Testis (tissue), 2 donors: ENCODE measurements at regions not wholly inside any gene's neighbourhood (a gene's known extent, or its start where the extent isn't known, plus 50 kb on each side); places are given as distances from the start of the nearest gene placed in this dataset.

Experiments used
- DNase-seq: peaks from one replicate; pipeline ENCODE4 v3.0.0-alpha.2; 2019
- H3K27ac ChIP-seq, 2 donors: fragments of 200-600 bp; sonication (generic); one replicate each; pipeline ENCODE4 v1.5.1; 2019
- H3K27me3 ChIP-seq: fragments of 200-600 bp; sonication (generic); one replicate; pipeline ENCODE4 v1.5.1; 2019
- H3K36me3 ChIP-seq: fragments of 200-600 bp; sonication (generic); one replicate; pipeline ENCODE4 v1.5.1; 2017; ENCODE audit warnings: low read depth; ENCODE audit errors: missing control alignments
- H3K4me1 ChIP-seq: fragments of 200-600 bp; sonication (generic); one replicate; pipeline ENCODE4 v1.5.1; 2019
- H3K4me3 ChIP-seq, 2 donors: fragments of 200-600 bp; sonication (generic); one replicate each; pipeline ENCODE4 v1.5.1; 2017 to 2019
- H3K9me3 ChIP-seq: fragments of 200-600 bp; sonication (generic); one replicate; pipeline ENCODE4 v1.5.1; 2017
- POLR2A ChIP-seq: fragments of 450-650 bp; IDR thresholded peaks from one replicate; pipeline ENCODE4 v1.6.1; 2017; ENCODE audit warnings: antibody characterized with exemption, mild to moderate bottlenecking, moderate library complexity
- WGBS, 2 donors: methylation state at CpG; one replicate each; pipeline ENCODE4 v1.1.5; 2018; 5-methylcytosine and 5-hydroxymethylcytosine counted together
- intact Hi-C: fragments of 100-400 bp; cut with DNase I; formaldehyde crosslinking; loops from one replicate; pipeline ENCODE4 v1.15.1; 2023; ENCODE audit warnings: low total_unique reads
- TF ChIP-seq, protein P1 (sequence below), 3 experiments: fragments of 450-650 bp in 2 of 3; fragments of 200-600 bp in 1 of 3; sonication (generic) in 1 of 3; IDR thresholded peaks; one replicate each; pipeline ENCODE4 v1.5.1; 2016 to 2019; ENCODE audit warnings: antibody characterized with exemption in 3 of 3, mild to moderate bottlenecking in 2 of 3, moderate library complexity in 1 of 3

DNA sequence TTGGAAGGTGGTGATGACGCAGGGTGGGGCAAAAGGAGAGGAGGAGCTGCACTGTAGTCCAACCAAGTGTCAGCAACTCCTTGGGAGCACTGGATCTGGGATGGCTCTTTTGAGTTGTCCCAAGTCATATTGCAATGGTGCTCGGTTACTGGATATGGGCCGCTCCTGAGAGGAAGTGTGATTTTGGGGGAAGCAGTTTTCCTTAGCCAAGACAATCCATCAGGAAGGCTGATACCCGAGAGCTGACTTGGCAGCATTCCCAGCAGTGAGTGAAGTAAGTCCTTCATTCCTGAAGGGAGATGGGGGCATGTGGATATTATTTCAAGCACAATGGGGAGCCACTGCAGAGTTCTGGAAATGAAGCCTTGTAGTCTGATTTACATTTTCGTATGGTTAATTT lies 354.1 kb downstream of the RFPL4B start:
- Histone ChIP-seq H3K4me1 (no peaks in the 10 kb centered on the region), H3K4me3 (no peak overlapping the region), H3K27ac (no peak overlapping the region), H3K27me3 (no peaks in the 10 kb centered on the region), H3K9me3 (no peaks in the 10 kb centered on the region), H3K36me3 (no peaks in the 10 kb centered on the region)
- no peak for DNase-seq
- no peak for TF ChIP-seq POLR2A
- TF ChIP-seq, protein P1, sequence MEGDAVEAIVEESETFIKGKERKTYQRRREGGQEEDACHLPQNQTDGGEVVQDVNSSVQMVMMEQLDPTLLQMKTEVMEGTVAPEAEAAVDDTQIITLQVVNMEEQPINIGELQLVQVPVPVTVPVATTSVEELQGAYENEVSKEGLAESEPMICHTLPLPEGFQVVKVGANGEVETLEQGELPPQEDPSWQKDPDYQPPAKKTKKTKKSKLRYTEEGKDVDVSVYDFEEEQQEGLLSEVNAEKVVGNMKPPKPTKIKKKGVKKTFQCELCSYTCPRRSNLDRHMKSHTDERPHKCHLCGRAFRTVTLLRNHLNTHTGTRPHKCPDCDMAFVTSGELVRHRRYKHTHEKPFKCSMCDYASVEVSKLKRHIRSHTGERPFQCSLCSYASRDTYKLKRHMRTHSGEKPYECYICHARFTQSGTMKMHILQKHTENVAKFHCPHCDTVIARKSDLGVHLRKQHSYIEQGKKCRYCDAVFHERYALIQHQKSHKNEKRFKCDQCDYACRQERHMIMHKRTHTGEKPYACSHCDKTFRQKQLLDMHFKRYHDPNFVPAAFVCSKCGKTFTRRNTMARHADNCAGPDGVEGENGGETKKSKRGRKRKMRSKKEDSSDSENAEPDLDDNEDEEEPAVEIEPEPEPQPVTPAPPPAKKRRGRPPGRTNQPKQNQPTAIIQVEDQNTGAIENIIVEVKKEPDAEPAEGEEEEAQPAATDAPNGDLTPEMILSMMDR (IDR thresholded peaks at IDR 0.05): no peak
- intact Hi-C loops: no loop called here
- 67 to 75% methylated on average over 5 of the region's 5 CpGs for WGBS, 2 donors

DNA sequence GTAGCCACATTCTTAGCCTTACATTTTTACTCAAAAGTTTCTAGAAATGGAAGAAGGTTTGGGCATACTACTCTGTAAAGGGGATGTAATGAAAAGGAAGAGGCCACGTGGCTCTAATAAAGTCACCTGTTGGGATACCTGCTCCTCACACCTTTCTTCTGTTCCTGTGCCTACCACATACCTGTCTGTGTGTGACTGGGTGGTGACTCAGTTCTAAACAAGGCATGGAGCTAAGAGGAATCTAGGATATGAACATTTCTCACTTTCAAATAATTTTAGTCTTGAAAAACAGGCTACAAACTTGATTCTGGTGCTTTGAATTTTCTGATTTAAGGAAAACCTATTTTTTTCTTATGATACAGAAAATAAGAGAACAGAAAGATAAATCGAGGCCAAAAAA lies 363.6 kb downstream of the RFPL4B start:
- H3K27me3 ChIP-seq: no peaks in the 10 kb centered on the region
- TF ChIP-seq, protein P1 (IDR thresholded peaks at IDR 0.05): no peak
- no peak for TF ChIP-seq POLR2A
- no peaks in the 10 kb centered on the region for H3K9me3 ChIP-seq
- 71 to 77% methylated on average over 2 of the region's 2 CpGs for WGBS, 2 donors
- H3K27ac ChIP-seq: no peak overlapping the region
- intact Hi-C loops: no loop called here
- H3K36me3 ChIP-seq: no peaks in the 10 kb centered on the region
- no peaks in the 10 kb centered on the region for H3K4me1 ChIP-seq
- no peak for DNase-seq
- no peak overlapping the region for H3K4me3 ChIP-seq

DNA sequence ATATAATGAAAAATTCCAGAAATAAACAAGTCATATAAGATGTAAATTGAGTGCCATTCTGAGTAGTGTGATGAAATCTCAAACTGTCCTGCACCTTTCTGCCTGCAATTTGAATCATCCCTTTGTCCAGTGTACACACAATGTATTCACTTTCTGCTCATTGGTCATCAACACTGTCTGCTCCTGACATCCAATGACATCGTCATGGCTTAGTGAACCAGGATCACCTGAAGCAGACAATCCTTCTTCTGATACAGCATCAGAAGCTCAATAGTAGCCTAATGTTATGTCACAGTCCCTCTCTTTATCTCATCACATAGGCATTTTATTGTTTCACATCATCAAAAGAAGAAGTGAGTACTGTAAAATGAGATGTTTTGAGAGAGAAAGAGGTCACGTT lies 366.3 kb downstream of the RFPL4B start:
- Histone ChIP-seq H3K4me1 (no peaks in the 10 kb centered on the region), H3K4me3 (no peak overlapping the region), H3K27me3 (no peaks in the 10 kb centered on the region), H3K36me3 (no peaks in the 10 kb centered on the region), H3K27ac (no peak overlapping the region), H3K9me3 (no peaks in the 10 kb centered on the region)
- 84 to 93% methylated on average over 2 of the region's 2 CpGs for WGBS, 2 donors
- DNase-seq: no peak
- intact Hi-C loops: no loop called here
- TF ChIP-seq, protein P1 (IDR thresholded peaks at IDR 0.05): no peak
- no peak for TF ChIP-seq POLR2A

DNA sequence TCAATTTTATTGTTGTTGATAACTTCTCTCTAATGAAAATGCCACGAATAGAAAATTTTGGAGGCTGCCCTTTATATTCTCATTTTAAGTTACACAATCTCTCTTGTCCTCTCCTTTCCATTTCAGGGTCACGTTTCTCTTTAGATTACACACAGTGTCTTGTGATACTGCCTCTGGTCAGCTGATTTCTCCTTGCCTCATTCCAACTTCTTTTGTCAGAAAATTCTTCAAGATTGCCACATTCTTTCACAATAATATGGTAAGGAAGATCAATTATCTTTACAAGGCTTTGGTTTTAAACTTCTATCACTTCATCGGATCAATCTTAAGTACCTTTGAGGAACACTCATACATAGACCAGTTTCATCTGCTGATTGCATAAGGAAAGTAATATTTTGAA lies 370.3 kb downstream of the RFPL4B start:
- Histone ChIP-seq H3K9me3 (no peaks in the 10 kb centered on the region), H3K27me3 (no peaks in the 10 kb centered on the region), H3K27ac (no peak overlapping the region), H3K4me3 (no peak overlapping the region), H3K4me1 (no peaks in the 10 kb centered on the region), H3K36me3 (no peaks in the 10 kb centered on the region)
- TF ChIP-seq POLR2A: no peak
- TF ChIP-seq, protein P1 (IDR thresholded peaks at IDR 0.05): no peak
- intact Hi-C loops: no loop called here
- no peak for DNase-seq
- 70 to 76% methylated on average over 3 of the region's 3 CpGs for WGBS, 2 donors

DNA sequence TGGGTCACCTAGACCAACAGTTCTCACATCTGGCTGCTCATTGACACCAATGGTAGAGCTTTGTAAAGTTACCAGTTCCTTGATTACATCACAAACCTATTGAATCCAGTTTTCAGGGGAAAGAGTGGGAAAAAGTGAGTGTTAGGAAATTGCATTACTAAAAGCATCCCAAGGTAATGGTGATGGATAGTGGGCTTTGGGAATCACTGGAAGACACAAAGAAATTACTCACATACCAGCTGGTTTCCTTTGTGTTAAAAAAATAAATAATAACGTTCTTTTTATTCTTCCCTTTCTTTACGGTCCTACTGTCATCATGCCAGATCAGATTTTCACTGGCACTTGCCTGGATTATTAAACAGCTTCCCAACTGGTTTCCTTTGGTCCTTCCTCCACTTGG lies 370.7 kb downstream of the RFPL4B start:
- Histone ChIP-seq H3K27ac (no peak overlapping the region), H3K4me1 (no peaks in the 10 kb centered on the region), H3K9me3 (no peaks in the 10 kb centered on the region), H3K36me3 (no peaks in the 10 kb centered on the region), H3K27me3 (no peaks in the 10 kb centered on the region), H3K4me3 (no peak overlapping the region)
- 38 to 52% methylated on average over 2 of the region's 2 CpGs for WGBS, 2 donors
- DNase-seq: no peak
- TF ChIP-seq, protein P1 (IDR thresholded peaks at IDR 0.05): no peak
- no peak for TF ChIP-seq POLR2A
- intact Hi-C loops: no loop called here
